CD14-positive monocyte (primary cell): ENCODE measurements at regions not wholly inside any gene's neighbourhood (a gene's known extent, or its start where the extent isn't known, plus 50 kb on each side); places are given as distances from the start of the nearest gene placed in this dataset.

Experiments
- DNase-seq, 3 donors: peaks; one replicate each; pipeline ENCODE4 v3.0.0-alpha.2; 2011 to 2022
- H2AFZ ChIP-seq: 2 replicates; pipeline ENCODE4 v1.6.0; 2012; ENCODE audit warnings: mild to moderate bottlenecking, low read depth, low read length, inconsistent platforms; ENCODE audit not compliant: insufficient read depth, poor library complexity, severe bottlenecking
- H3K27ac ChIP-seq, 2 donors: 1 replicate in 1 of 2; 2 replicates in 1 of 2; pipeline ENCODE4 v1.5.1; 2012 to 2013; ENCODE audit warnings: low read length in 2 of 2, control low read depth in 1 of 2, inconsistent platforms in 1 of 2, low read depth in 1 of 2, mild to moderate bottlenecking in 1 of 2
- H3K27me3 ChIP-seq, 2 donors: one replicate each; pipeline versions ENCODE4 v1.6.0 to v1.6.1; 2011 to 2013; ENCODE audit warnings: low read length in 2 of 2; ENCODE audit not compliant: control insufficient read depth in 2 of 2, insufficient read depth in 2 of 2
- H3K36me3 ChIP-seq, 2 donors: replicated peaks in 1 of 2; 1 replicate in 1 of 2; 2 replicates in 1 of 2; pipeline versions ENCODE4 v1.5.1 to v1.6.1; 2012 to 2013; ENCODE audit warnings: low read length in 2 of 2, control low read depth in 1 of 2, inconsistent platforms in 1 of 2, mild to moderate bottlenecking in 1 of 2; ENCODE audit not compliant: insufficient read depth in 2 of 2, control insufficient read depth in 1 of 2
- H3K4me1 ChIP-seq, 2 donors: 1 replicate in 1 of 2; 2 replicates in 1 of 2; pipeline versions ENCODE4 v1.5.1 to v1.6.1; 2012 to 2013; ENCODE audit warnings: low read length in 2 of 2, control low read depth in 1 of 2, inconsistent platforms in 1 of 2, mild to moderate bottlenecking in 1 of 2, moderate library complexity in 1 of 2; ENCODE audit not compliant: insufficient read depth in 2 of 2, control insufficient read depth in 1 of 2
- H3K4me2 ChIP-seq: replicated peaks from 2 replicates; pipeline ENCODE3; 2012; ENCODE audit warnings: low read length, moderate library complexity, mild to moderate bottlenecking; ENCODE audit not compliant: poor library complexity, severe bottlenecking; ENCODE audit errors: extremely low read depth
- H3K4me3 ChIP-seq, 3 experiments: fragments of 200-600 bp in 1 of 3; sonication (generic) in 1 of 3; replicated peaks in 1 of 3; 1 replicate in 2 of 3; 2 replicates in 1 of 3; pipeline ENCODE4 v1.5.1; 2011 to 2013; ENCODE audit warnings: low read length in 3 of 3, mild to moderate bottlenecking in 3 of 3, control low read depth in 2 of 3, low read depth in 2 of 3, inconsistent platforms in 1 of 3, moderate library complexity in 1 of 3
- H3K79me2 ChIP-seq: 2 replicates; pipeline ENCODE4 v1.6.0; 2012; ENCODE audit warnings: mild to moderate bottlenecking, control low read depth, inconsistent platforms, low read length, moderate library complexity; ENCODE audit not compliant: insufficient read depth
- H3K9ac ChIP-seq: 2 replicates; pipeline ENCODE4 v1.6.0; 2017; ENCODE audit warnings: low read length, mild to moderate bottlenecking; ENCODE audit not compliant: insufficient read depth, poor library complexity, severe bottlenecking
- H3K9me3 ChIP-seq, 2 donors: replicated peaks in 1 of 2; 1 replicate in 1 of 2; 2 replicates in 1 of 2; pipeline versions ENCODE4 v1.5.1 to v1.6.1; 2012 to 2013; ENCODE audit warnings: low read length in 2 of 2, control low read depth in 1 of 2; ENCODE audit not compliant: control insufficient read depth in 1 of 2, insufficient read depth in 1 of 2
- H4K20me1 ChIP-seq: 2 replicates; pipeline ENCODE4 v1.6.0; 2012; ENCODE audit warnings: mild to moderate bottlenecking, low read length, control low read depth, moderate library complexity; ENCODE audit not compliant: insufficient read depth
- H3K27ac Mint-ChIP-seq, 7 donors: one replicate each; pipeline ENCODE4 v1.8.0; 2020; ENCODE audit warnings: mild to moderate bottlenecking in 7 of 7, mixed read lengths in 7 of 7, moderate library complexity in 6 of 7, inconsistent platforms in 2 of 7
- H3K27me3 Mint-ChIP-seq, 3 donors: one replicate each; pipeline ENCODE4 v1.8.0; 2021 to 2022; ENCODE audit warnings: low read depth in 3 of 3, mild to moderate bottlenecking in 3 of 3, mixed read lengths in 3 of 3, moderate library complexity in 3 of 3, inconsistent platforms in 1 of 3
- H3K36me3 Mint-ChIP-seq, 2 donors: one replicate each; pipeline ENCODE4 v1.8.0; 2020; ENCODE audit warnings: mixed read lengths in 2 of 2, inconsistent platforms in 1 of 2, mild to moderate bottlenecking in 1 of 2
- H3K4me1 Mint-ChIP-seq: one replicate; pipeline ENCODE4 v1.8.0; 2020; ENCODE audit warnings: mild to moderate bottlenecking, mixed read lengths
- H3K4me3 Mint-ChIP-seq, 2 donors: one replicate each; pipeline ENCODE4 v1.8.0; 2020; ENCODE audit warnings: mild to moderate bottlenecking in 2 of 2, mixed read lengths in 2 of 2, moderate library complexity in 1 of 2
- H3K9me3 Mint-ChIP-seq, 7 donors: one replicate each; pipeline ENCODE4 v1.8.0; 2020 to 2022; ENCODE audit warnings: mixed read lengths in 7 of 7, mild to moderate bottlenecking in 6 of 7, moderate library complexity in 6 of 7, inconsistent platforms in 2 of 7
- WGBS: methylation state at CpG from one replicate; pipeline ENCODE4 v1.1.5; 2013; ENCODE audit warnings: missing lambda C conversion rate; ENCODE audit not compliant: insufficient coverage; 5-methylcytosine and 5-hydroxymethylcytosine counted together
- intact Hi-C, 2 donors: fragments of 100-400 bp; cut with micrococcal nuclease; formaldehyde crosslinking; loops; one replicate each; pipeline versions ENCODE4 v1.15.0 to v1.15.1; 2023
- TF ChIP-seq, protein P1 (sequence below): fragments of 200-600 bp; IDR thresholded peaks from one replicate; pipeline ENCODE4 v1.8.0; 2022; ENCODE audit warnings: antibody characterized with exemption, mild to moderate bottlenecking

DNA sequence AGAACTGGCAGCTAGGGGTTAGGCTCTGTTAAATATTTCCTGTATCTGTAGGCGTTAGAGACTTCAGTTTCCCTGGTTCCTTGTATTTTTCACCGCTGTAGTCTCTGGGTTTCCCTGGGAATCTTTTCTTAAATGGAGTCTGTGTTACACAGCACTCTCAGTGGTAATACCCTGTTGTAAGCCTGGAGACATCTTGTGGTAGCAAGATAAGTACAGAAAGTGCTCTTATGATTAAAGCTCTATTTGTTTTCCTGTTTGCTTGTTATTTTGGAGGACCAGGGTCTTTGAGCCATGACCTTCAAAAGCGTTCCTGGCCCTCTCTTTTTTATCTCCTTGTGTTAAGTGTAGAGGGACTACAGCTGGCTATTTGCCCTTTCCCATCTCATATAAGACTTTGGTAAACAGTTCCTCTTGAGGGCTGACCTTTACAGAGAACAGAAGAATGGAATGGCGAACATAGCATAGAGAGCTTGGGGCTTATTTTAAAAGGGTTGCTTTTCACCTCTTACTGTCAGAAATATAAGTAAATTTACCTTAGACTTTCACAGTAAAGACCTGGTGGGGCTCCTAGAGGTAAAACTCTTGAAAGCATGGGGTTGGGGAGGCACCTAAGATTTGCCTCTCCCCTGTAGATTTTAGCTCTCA is 782.5 kb downstream of the FAT4 start:
- Histone ChIP-seq H3K27ac (no peak overlapping the region), H3K36me3 (no peaks in the 10 kb centered on the region), H4K20me1 (no peaks in the 10 kb centered on the region), H3K4me1 (no peaks in the 10 kb centered on the region), H3K4me2 (no peak overlapping the region), H3K9ac (no peak overlapping the region), H3K27me3 (no peaks in the 10 kb centered on the region), H2AFZ (no peak overlapping the region), H3K79me2 (no peaks in the 10 kb centered on the region), H3K4me3 (no peak overlapping the region), H3K9me3 (peaks cover 0 to 3% of the 10 kb centered on the region in 2 donors)
- Mint-ChIP-seq H3K4me1 (no peaks in the 10 kb centered on the region), H3K36me3 (no peaks in the 10 kb centered on the region), H3K9me3 (peaks cover 2 to 8% (median 4%) of the 10 kb centered on the region in 7 donors), H3K27me3 (peaks cover 0 to 1% (median 0%) of the 10 kb centered on the region in 3 donors), H3K4me3 (no peak overlapping the region), H3K27ac (no peak overlapping the region)
- TF ChIP-seq, protein P1, sequence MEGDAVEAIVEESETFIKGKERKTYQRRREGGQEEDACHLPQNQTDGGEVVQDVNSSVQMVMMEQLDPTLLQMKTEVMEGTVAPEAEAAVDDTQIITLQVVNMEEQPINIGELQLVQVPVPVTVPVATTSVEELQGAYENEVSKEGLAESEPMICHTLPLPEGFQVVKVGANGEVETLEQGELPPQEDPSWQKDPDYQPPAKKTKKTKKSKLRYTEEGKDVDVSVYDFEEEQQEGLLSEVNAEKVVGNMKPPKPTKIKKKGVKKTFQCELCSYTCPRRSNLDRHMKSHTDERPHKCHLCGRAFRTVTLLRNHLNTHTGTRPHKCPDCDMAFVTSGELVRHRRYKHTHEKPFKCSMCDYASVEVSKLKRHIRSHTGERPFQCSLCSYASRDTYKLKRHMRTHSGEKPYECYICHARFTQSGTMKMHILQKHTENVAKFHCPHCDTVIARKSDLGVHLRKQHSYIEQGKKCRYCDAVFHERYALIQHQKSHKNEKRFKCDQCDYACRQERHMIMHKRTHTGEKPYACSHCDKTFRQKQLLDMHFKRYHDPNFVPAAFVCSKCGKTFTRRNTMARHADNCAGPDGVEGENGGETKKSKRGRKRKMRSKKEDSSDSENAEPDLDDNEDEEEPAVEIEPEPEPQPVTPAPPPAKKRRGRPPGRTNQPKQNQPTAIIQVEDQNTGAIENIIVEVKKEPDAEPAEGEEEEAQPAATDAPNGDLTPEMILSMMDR, result no peak
- DNase-seq, result no peak
- intact Hi-C loops, result no loop called here
- 100% methylated on average over 2 of the region's 4 CpGs for WGBS

DNA sequence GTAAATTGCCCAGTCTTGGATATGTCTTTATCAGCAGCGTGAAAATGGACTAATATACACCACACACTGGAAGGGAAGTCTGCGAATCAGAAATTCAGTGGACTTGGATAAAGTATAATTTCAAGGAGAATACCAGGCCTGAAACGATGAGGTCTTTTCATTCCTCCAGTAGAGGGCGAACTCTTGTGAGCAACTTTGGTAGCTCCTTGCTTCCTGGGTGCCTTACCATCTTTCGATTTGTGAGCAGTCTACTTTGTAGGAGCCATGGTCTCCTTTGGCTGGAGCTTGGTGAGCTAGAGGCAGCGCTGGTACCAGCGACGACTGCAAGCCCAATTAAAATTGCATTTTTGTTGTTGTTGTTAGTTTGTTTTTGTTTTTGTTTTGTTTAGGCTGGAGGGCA is 791.9 kb downstream of the FAT4 start:
- H3K4me2 ChIP-seq, result no peak overlapping the region
- DNase-seq, result no peak
- H3K36me3 ChIP-seq, result no peaks in the 10 kb centered on the region
- no peaks in the 10 kb centered on the region for H3K4me1 ChIP-seq
- no peaks in the 10 kb centered on the region for H3K36me3 Mint-ChIP-seq
- H3K4me3 Mint-ChIP-seq, result no peak overlapping the region
- TF ChIP-seq, protein P1, result no peak
- no peak overlapping the region for H2AFZ ChIP-seq
- peaks cover 7 to 11% of the 10 kb centered on the region in 2 donors for H3K9me3 ChIP-seq
- H3K27me3 Mint-ChIP-seq, result no peaks in the 10 kb centered on the region
- intact Hi-C loops, result no loop called here
- H3K27ac ChIP-seq, result no peak overlapping the region
- no peaks in the 10 kb centered on the region for H3K79me2 ChIP-seq
- H3K9me3 Mint-ChIP-seq, result peaks cover 0 to 5% (median 3%) of the 10 kb centered on the region in 7 donors
- H3K27ac Mint-ChIP-seq, result no peak overlapping the region
- no peaks in the 10 kb centered on the region for H4K20me1 ChIP-seq
- no peaks in the 10 kb centered on the region for H3K27me3 ChIP-seq
- H3K4me3 ChIP-seq, result no peak overlapping the region
- no peaks in the 10 kb centered on the region for H3K4me1 Mint-ChIP-seq
- 98% methylated on average over 6 of the region's 8 CpGs for WGBS
- H3K9ac ChIP-seq, result no peak overlapping the region
